HepG2 (cell line): ENCODE measurements at regions not wholly inside any gene's neighbourhood (a gene's known extent, or its start where the extent isn't known, plus 50 kb on each side); places are given as distances from the start of the nearest gene placed in this dataset.

Experiments
- ATAC-seq: fragments of 200-7000 bp; cut with Tn5 transposase; 3 replicates; pipeline ENCODE4 v1.9.1; 2020; ENCODE audit warnings: mild to moderate bottlenecking, moderate library complexity
- BruUV-seq: library from RNA; stranded (reverse); fragments of 400-500 nt; replicated peaks from 2 replicates; lab custom pipeline; 2021; lab: Mats Ljungman, UMichigan
- CTCF ChIA-PET: fragments of 300-600 bp; formaldehyde crosslinking; extraction: SDS; loops from one replicate; lab custom pipeline; 2021; ENCODE audit warnings: low total read pairs, inconsistent platforms, low intra/inter-chr PET ratio; lab: Yijun Ruan, JAX
- POLR2A ChIA-PET: fragments of 350-600 bp; sonication (Branson Sonifier 250); formaldehyde crosslinking; loops from one replicate; lab custom pipeline; 2020; ENCODE audit warnings: antibody characterized with exemption, inconsistent platforms; lab: Yijun Ruan, JAX
- DNase-seq: peaks from one replicate; pipeline ENCODE4 v3.0.0-alpha.2; 2015; ENCODE audit warnings: low spot score
- FAIRE-seq: peaks from 3 replicates; lab custom pipeline; 2011; peaks lifted over from hg19 to GRCh38; lab: Jason Lieb, UNC
- H2AFZ ChIP-seq: one replicate; pipeline ENCODE4 v1.6.1; 2011; ENCODE audit warnings: low read length, inconsistent platforms
- H3K27ac ChIP-seq: fragments of 300-600 bp; 3 replicates; pipeline ENCODE4 v1.8.0; 2011; ENCODE audit warnings: mixed run types, mild to moderate bottlenecking, mixed read lengths, low read length, inconsistent platforms; ENCODE audit not compliant: insufficient read depth; ENCODE audit errors: extremely low read length
- H3K27me3 ChIP-seq, 2 experiments: fragments of 200-600 bp in 1 of 2; 2 replicates in 1 of 2; 3 replicates in 1 of 2; pipeline versions ENCODE4 v1.6.0 to v1.8.0; 2011; ENCODE audit warnings: low read length in 2 of 2, mild to moderate bottlenecking in 2 of 2, moderate library complexity in 2 of 2, inconsistent platforms in 1 of 2; ENCODE audit not compliant: insufficient read depth in 2 of 2, control insufficient read depth in 1 of 2
- H3K36me3 ChIP-seq, 2 experiments: fragments of 200-600 bp in 1 of 2; replicated peaks in 1 of 2; 2 replicates in 1 of 2; 3 replicates in 1 of 2; pipeline versions ENCODE4 v1.5.1 to v1.8.0; 2011; ENCODE audit warnings: low read length in 2 of 2, inconsistent platforms in 1 of 2; ENCODE audit not compliant: insufficient read depth in 2 of 2, control insufficient read depth in 1 of 2
- H3K4me1 ChIP-seq: 2 replicates; pipeline ENCODE4 v1.5.1; 2012; ENCODE audit warnings: low read length, inconsistent platforms; ENCODE audit not compliant: insufficient read depth
- H3K4me2 ChIP-seq: 2 replicates; pipeline ENCODE4 v1.6.0; 2011; ENCODE audit warnings: low read depth, low read length, inconsistent platforms
- H3K4me3 ChIP-seq, 3 experiments: fragments of 200-600 bp in 1 of 3; sonication (generic), shearing (Covaris generic) in 1 of 3; replicated peaks in 1 of 3; 2 replicates each; pipeline ENCODE4 v1.5.1; 2011 to 2016; ENCODE audit warnings: low read length in 3 of 3, inconsistent platforms in 2 of 3, low read depth in 2 of 3, mild to moderate bottlenecking in 2 of 3, control low read depth in 1 of 3, mixed read lengths in 1 of 3; ENCODE audit not compliant: insufficient read depth in 1 of 3
- H3K79me2 ChIP-seq: one replicate; pipeline ENCODE4 v1.6.1; 2011; ENCODE audit warnings: low read length, inconsistent platforms; ENCODE audit not compliant: insufficient read depth
- H3K9ac ChIP-seq: 2 replicates; pipeline ENCODE4 v1.6.0; 2011; ENCODE audit warnings: mild to moderate bottlenecking, low read depth, low read length, inconsistent platforms; ENCODE audit not compliant: insufficient read depth
- H3K9me3 ChIP-seq: 2 replicates; pipeline ENCODE4 v1.5.1; 2012; ENCODE audit warnings: mild to moderate bottlenecking, low read length
- H4K20me1 ChIP-seq: 2 replicates; pipeline ENCODE4 v1.6.0; 2011; ENCODE audit warnings: inconsistent platforms, mild to moderate bottlenecking, low read length, moderate library complexity; ENCODE audit not compliant: insufficient read depth
- BORCS8-MEF2B ChIP-seq: sonication (generic); formaldehyde crosslinking; IDR thresholded peaks from 2 replicates; pipeline ENCODE4 v1.8.0; 2022; ENCODE audit warnings: mild to moderate bottlenecking, missing genetic modification reagents
- MAFF ChIP-seq: IDR thresholded peaks from 2 replicates; pipeline ENCODE4 v1.6.1; 2011; ENCODE audit warnings: low read depth, low read length, improper control_type of control experiment
- PAF1 ChIP-seq: IDR thresholded peaks from 2 replicates; pipeline ENCODE4 v1.6.1; 2016; ENCODE audit warnings: missing genetic modification reagents, missing compliant biosample characterization
- RAD21 ChIP-seq: fragments of 450-650 bp; formaldehyde crosslinking; IDR thresholded peaks from 2 replicates; pipeline ENCODE4 v1.5.0; 2020; ENCODE audit warnings: mild to moderate bottlenecking
- SCMH1 ChIP-seq: sonication (generic); formaldehyde crosslinking; IDR thresholded peaks from 2 replicates; pipeline ENCODE4 v1.9.0; 2021; ENCODE audit warnings: missing genetic modification reagents, mild to moderate bottlenecking, borderline replicate concordance
- STAG1 ChIP-seq: sonication (generic); formaldehyde crosslinking; IDR thresholded peaks from 2 replicates; pipeline ENCODE4 v1.4.0; 2020; ENCODE audit warnings: missing genetic modification reagents
- ZNF614 ChIP-seq: IDR thresholded peaks from 2 replicates; pipeline ENCODE4 v1.6.1; 2018; ENCODE audit warnings: missing biosample characterization, missing genetic modification reagents, inconsistent platforms, borderline replicate concordance
- WGBS: methylation state at CpG from one replicate; pipeline ENCODE4 v1.1.6; 2017; ENCODE audit warnings: low lambda C conversion rate; 5-methylcytosine and 5-hydroxymethylcytosine counted together
- in situ Hi-C: cut with HindIII; loops from 2 replicates; pipeline ENCODE4 v1.10.0; 2017; ENCODE audit warnings: low pct_unique_long_range_greater_than_20kb; ENCODE audit not compliant: extremely low pct_ligation_motif_present
- intact Hi-C: fragments of 100-400 bp; cut with micrococcal nuclease; formaldehyde crosslinking; loops from one replicate; pipeline ENCODE4 v1.10.0; 2022; ENCODE audit not compliant: unreplicated experiment
- TF ChIP-seq, protein P1 (sequence below): sonication (generic); formaldehyde crosslinking; IDR thresholded peaks from 2 replicates; pipeline ENCODE4 v1.9.0; 2022; ENCODE audit warnings: missing genetic modification reagents, mild to moderate bottlenecking, borderline replicate concordance
- TF ChIP-seq, protein P2 (sequence below): sonication (generic); formaldehyde crosslinking; IDR thresholded peaks from 2 replicates; pipeline ENCODE4 v1.5.0; 2020; ENCODE audit warnings: mild to moderate bottlenecking, missing genetic modification reagents, moderate library complexity

DNA sequence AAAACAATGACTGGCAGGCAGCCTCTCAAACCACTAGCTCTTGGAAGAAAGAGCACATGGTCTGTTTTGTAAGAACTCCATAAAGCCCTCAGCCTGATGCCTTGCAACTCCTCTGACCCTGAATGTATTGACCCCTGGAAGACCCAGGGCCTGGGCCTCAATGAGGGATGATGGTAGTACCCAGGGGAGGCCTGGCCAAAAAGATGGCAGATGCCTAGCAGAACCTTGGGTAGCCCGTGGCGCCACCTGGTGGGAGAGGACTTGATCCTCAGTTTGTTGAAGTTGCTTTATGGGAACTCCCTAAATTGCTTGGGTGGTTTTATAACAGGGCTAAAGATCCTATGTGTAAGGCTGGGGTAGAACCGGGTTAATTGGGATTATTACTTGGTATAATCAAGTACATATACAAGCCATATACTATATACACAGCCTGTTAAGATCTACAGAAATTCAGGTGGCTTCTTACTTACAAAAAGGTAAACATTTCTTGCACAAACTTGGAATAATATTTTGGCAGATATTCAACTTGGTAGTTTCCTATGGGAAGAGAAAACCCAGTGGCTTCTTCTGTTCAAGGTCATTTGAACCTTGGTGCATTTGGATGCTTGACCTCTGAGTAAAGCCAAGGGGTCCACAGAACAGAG is 95.8 kb upstream of the CACUL1 start:
- TF ChIP-seq ZNF614 (CRISPR knock-in tag) (no peak), PAF1 (no peak), MAFF (no peak), RAD21 (CRISPR knock-in tag) (0 out of 2 replicates have a peak, but pooled peaks have one; percentile 29), BORCS8-MEF2B (CRISPR knock-in tag) (no peak), SCMH1 (CRISPR knock-in tag) (no peak), STAG1 (CRISPR knock-in tag) (peak; percentile 48)
- TF ChIP-seq, protein P1, sequence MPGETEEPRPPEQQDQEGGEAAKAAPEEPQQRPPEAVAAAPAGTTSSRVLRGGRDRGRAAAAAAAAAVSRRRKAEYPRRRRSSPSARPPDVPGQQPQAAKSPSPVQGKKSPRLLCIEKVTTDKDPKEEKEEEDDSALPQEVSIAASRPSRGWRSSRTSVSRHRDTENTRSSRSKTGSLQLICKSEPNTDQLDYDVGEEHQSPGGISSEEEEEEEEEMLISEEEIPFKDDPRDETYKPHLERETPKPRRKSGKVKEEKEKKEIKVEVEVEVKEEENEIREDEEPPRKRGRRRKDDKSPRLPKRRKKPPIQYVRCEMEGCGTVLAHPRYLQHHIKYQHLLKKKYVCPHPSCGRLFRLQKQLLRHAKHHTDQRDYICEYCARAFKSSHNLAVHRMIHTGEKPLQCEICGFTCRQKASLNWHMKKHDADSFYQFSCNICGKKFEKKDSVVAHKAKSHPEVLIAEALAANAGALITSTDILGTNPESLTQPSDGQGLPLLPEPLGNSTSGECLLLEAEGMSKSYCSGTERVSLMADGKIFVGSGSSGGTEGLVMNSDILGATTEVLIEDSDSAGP (CRISPR knock-in tag), result no peak
- TF ChIP-seq, protein P2, sequence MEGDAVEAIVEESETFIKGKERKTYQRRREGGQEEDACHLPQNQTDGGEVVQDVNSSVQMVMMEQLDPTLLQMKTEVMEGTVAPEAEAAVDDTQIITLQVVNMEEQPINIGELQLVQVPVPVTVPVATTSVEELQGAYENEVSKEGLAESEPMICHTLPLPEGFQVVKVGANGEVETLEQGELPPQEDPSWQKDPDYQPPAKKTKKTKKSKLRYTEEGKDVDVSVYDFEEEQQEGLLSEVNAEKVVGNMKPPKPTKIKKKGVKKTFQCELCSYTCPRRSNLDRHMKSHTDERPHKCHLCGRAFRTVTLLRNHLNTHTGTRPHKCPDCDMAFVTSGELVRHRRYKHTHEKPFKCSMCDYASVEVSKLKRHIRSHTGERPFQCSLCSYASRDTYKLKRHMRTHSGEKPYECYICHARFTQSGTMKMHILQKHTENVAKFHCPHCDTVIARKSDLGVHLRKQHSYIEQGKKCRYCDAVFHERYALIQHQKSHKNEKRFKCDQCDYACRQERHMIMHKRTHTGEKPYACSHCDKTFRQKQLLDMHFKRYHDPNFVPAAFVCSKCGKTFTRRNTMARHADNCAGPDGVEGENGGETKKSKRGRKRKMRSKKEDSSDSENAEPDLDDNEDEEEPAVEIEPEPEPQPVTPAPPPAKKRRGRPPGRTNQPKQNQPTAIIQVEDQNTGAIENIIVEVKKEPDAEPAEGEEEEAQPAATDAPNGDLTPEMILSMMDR (CRISPR knock-in tag), result peak; percentile 64
- in situ Hi-C loops, result no loop called here
- Histone ChIP-seq H3K79me2 (no peaks in the 10 kb centered on the region), H3K9ac (no peak overlapping the region), H3K4me3 (no peak overlapping the region), H3K9me3 (no peaks in the 10 kb centered on the region), H4K20me1 (no peaks in the 10 kb centered on the region), H3K27ac (no peak overlapping the region), H2AFZ (no peak overlapping the region), H3K36me3 (no peaks in the 10 kb centered on the region), H3K27me3 (no peaks in the 10 kb centered on the region; a peak in 1 of 5 replicates), H3K4me2 (no peak overlapping the region), H3K4me1 (no peaks in the 10 kb centered on the region)
- POLR2A ChIA-PET, result no interaction called here
- CTCF ChIA-PET, result interaction anchor here (1.1 kb wide), 1 partner anchor 282 kb away, joined by 3 read pairs; no protein-coding TSS in a partner anchor
- ATAC-seq (peak; percentile 57; the same call in 2 of the 3 replicates), FAIRE-seq (no peak), DNase-seq (peak; percentile 38)
- no TSS peak for BruUV-seq
- intact Hi-C loops, result loop anchor here (5.0 kb wide), 1 partner anchor 283 kb away; no protein-coding TSS in a partner anchor
- WGBS, result 0% methylated on average over 3 of the region's 3 CpGs
